Activated CD8-positive, alpha-beta T cell treated with anti-CD3 and anti-CD28 coated beads for 36 hours (primary cell): ENCODE measurements at regions not wholly inside any gene's neighbourhood (a gene's known extent, or its start where the extent isn't known, plus 50 kb on each side); places are given as distances from the start of the nearest gene placed in this dataset.

ENCODE experiments used
- ATAC-seq: fragments of 200-7000 bp; cut with Tn5 transposase; one replicate; pipeline ENCODE4 v1.10.0; 2021; ENCODE audit warnings: mild to moderate bottlenecking, moderate library complexity
- CTCF ChIA-PET: fragments of 350-600 bp; sonication (Branson Sonifier 250); formaldehyde crosslinking; loops from one replicate; lab custom pipeline; 2021; ENCODE audit warnings: antibody characterized with exemption; lab: Charles Lee
- POLR2A ChIA-PET: fragments of 350-600 bp; sonication (Branson Sonifier 250); formaldehyde crosslinking; loops from one replicate; lab custom pipeline; 2021; ENCODE audit warnings: antibody characterized with exemption; lab: Charles Lee
- DNase-seq: peaks from one replicate; pipeline ENCODE4 v3.0.0-alpha.2; 2020
- H3K27ac Mint-ChIP-seq: one replicate; pipeline ENCODE4 v1.8.0; 2021; ENCODE audit warnings: mild to moderate bottlenecking, mixed read lengths
- H3K27me3 Mint-ChIP-seq: one replicate; pipeline ENCODE4 v1.8.0; 2021; ENCODE audit warnings: mixed read lengths
- H3K36me3 Mint-ChIP-seq: one replicate; pipeline ENCODE4 v1.8.0; 2021; ENCODE audit warnings: low read depth, mixed read lengths
- H3K4me1 Mint-ChIP-seq: one replicate; pipeline ENCODE4 v1.8.0; 2021; ENCODE audit warnings: low read depth, mixed read lengths
- H3K4me3 Mint-ChIP-seq: one replicate; pipeline ENCODE4 v1.8.0; 2021; ENCODE audit warnings: mild to moderate bottlenecking, moderate library complexity, mixed read lengths
- H3K9me3 Mint-ChIP-seq: one replicate; pipeline ENCODE4 v1.8.0; 2021; ENCODE audit warnings: mixed read lengths
- intact Hi-C: fragments of 100-400 bp; cut with micrococcal nuclease; formaldehyde crosslinking; loops from one replicate; pipeline ENCODE4 v1.10.0; 2022
- TF ChIP-seq, protein P1 (sequence below): fragments of 200-600 bp; IDR thresholded peaks from one replicate; pipeline ENCODE4 v1.8.0; 2022; ENCODE audit warnings: antibody characterized with exemption, mild to moderate bottlenecking

GRCh38 chr1:187474336-187474735, 645.6 kb downstream of the PLA2G4A start:
- TF ChIP-seq, protein P1, sequence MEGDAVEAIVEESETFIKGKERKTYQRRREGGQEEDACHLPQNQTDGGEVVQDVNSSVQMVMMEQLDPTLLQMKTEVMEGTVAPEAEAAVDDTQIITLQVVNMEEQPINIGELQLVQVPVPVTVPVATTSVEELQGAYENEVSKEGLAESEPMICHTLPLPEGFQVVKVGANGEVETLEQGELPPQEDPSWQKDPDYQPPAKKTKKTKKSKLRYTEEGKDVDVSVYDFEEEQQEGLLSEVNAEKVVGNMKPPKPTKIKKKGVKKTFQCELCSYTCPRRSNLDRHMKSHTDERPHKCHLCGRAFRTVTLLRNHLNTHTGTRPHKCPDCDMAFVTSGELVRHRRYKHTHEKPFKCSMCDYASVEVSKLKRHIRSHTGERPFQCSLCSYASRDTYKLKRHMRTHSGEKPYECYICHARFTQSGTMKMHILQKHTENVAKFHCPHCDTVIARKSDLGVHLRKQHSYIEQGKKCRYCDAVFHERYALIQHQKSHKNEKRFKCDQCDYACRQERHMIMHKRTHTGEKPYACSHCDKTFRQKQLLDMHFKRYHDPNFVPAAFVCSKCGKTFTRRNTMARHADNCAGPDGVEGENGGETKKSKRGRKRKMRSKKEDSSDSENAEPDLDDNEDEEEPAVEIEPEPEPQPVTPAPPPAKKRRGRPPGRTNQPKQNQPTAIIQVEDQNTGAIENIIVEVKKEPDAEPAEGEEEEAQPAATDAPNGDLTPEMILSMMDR, result no peak
- intact Hi-C loops, result no loop called here
- no peak overlapping the region for H3K27ac Mint-ChIP-seq
- DNase-seq, result no peak
- no peaks in the 10 kb centered on the region for H3K36me3 Mint-ChIP-seq
- no peak for ATAC-seq
- H3K27me3 Mint-ChIP-seq, result no peaks in the 10 kb centered on the region
- POLR2A ChIA-PET, result no interaction called here
- CTCF ChIA-PET, result no interaction called here
- no peaks in the 10 kb centered on the region for H3K4me1 Mint-ChIP-seq
- H3K9me3 Mint-ChIP-seq, result peaks cover 2% of the 10 kb centered on the region
- H3K4me3 Mint-ChIP-seq, result no peak overlapping the region

- Mint-ChIP-seq H3K27me3 (no peaks in the 10 kb centered on the region), H3K9me3 (no peaks in the 10 kb centered on the region), H3K36me3 (no peaks in the 10 kb centered on the region), H3K4me1 (no peaks in the 10 kb centered on the region), H3K27ac (no peak overlapping the region), H3K4me3 (no peak overlapping the region)
- intact Hi-C loops, result no loop called here
- ATAC-seq (no peak), DNase-seq (no peak)
- POLR2A ChIA-PET, result no interaction called here
- TF ChIP-seq, protein P1, result no peak
- CTCF ChIA-PET, result no interaction called here
These were observed 647.9 kb downstream of the PLA2G4A start for GRCh38 chr1:187476671-187477070.

GRCh38 chr1:187477103-187477502, 648.4 kb downstream of the PLA2G4A start:
- Mint-ChIP-seq H3K9me3 (no peaks in the 10 kb centered on the region), H3K27me3 (no peaks in the 10 kb centered on the region), H3K4me1 (no peaks in the 10 kb centered on the region), H3K27ac (no peak overlapping the region), H3K36me3 (no peaks in the 10 kb centered on the region), H3K4me3 (no peak overlapping the region)
- intact Hi-C loops, result no loop called here
- DNase-seq (no peak), ATAC-seq (no peak)
- ChIA-PET CTCF (no interaction called here), POLR2A (no interaction called here)
- TF ChIP-seq, protein P1, result no peak

- H3K4me3 Mint-ChIP-seq, result no peak overlapping the region
- ATAC-seq, result no peak
- intact Hi-C loops, result no loop called here
- H3K36me3 Mint-ChIP-seq, result no peaks in the 10 kb centered on the region
- POLR2A ChIA-PET, result no interaction called here
- no peak overlapping the region for H3K27ac Mint-ChIP-seq
- H3K9me3 Mint-ChIP-seq, result no peaks in the 10 kb centered on the region
- H3K4me1 Mint-ChIP-seq, result no peaks in the 10 kb centered on the region
- CTCF ChIA-PET, result no interaction called here
- TF ChIP-seq, protein P1, result no peak
- DNase-seq, result no peak
- H3K27me3 Mint-ChIP-seq, result no peaks in the 10 kb centered on the region
These were observed 648.8 kb downstream of the PLA2G4A start for GRCh38 chr1:187477535-187477934.

GRCh38 chr1:187481581-187482148, 652.9 kb downstream of the PLA2G4A start:
- no peaks in the 10 kb centered on the region for H3K4me1 Mint-ChIP-seq
- intact Hi-C loops, result no loop called here
- CTCF ChIA-PET, result no interaction called here
- no peak overlapping the region for H3K4me3 Mint-ChIP-seq
- no peak for ATAC-seq
- H3K36me3 Mint-ChIP-seq, result no peaks in the 10 kb centered on the region
- DNase-seq, result no peak
- no peaks in the 10 kb centered on the region for H3K9me3 Mint-ChIP-seq
- TF ChIP-seq, protein P1, result no peak
- POLR2A ChIA-PET, result interaction anchor here (0.5 to 0.7 kb wide), 2 partner anchors 92 to 429 kb away, joined by 3 read pairs; no protein-coding TSS in a partner anchor
- H3K27ac Mint-ChIP-seq, result no peak overlapping the region
- H3K27me3 Mint-ChIP-seq, result no peaks in the 10 kb centered on the region
